Esophagus squamous epithelium (tissue), 5 donors: ENCODE measurements at regions not wholly inside any gene's neighbourhood (a gene's known extent, or its start where the extent isn't known, plus 50 kb on each side); places are given as distances from the start of the nearest gene placed in this dataset.

Experiments used
- DNase-seq: peaks from one replicate; lab custom pipeline; 2025; lab: John Stamatoyannopoulos, UW
- H3K27ac ChIP-seq, 4 donors: fragments of 200-600 bp; sonication (generic); one replicate each; pipeline ENCODE4 v1.5.1; 2016 to 2019; ENCODE audit warnings: mild to moderate bottlenecking in 1 of 4
- H3K27me3 ChIP-seq, 4 donors: fragments of 200-600 bp; sonication (generic); 1 replicate in 3 of 4; 2 replicates in 1 of 4; pipeline versions ENCODE4 v1.5.1 to v1.6.0; 2017 to 2021; ENCODE audit warnings: antibody characterized with exemption in 1 of 4
- H3K36me3 ChIP-seq, 3 donors: fragments of 200-600 bp; sonication (generic); one replicate each; pipeline ENCODE4 v1.5.1; 2016 to 2019
- H3K4me1 ChIP-seq, 3 donors: fragments of 200-600 bp; sonication (generic); one replicate each; pipeline ENCODE4 v1.5.1; 2017 to 2019
- H3K4me3 ChIP-seq, 4 donors: fragments of 200-600 bp; sonication (generic); 1 replicate in 3 of 4; 2 replicates in 1 of 4; pipeline ENCODE4 v1.5.1; 2016 to 2019; ENCODE audit warnings: mild to moderate bottlenecking in 2 of 4, moderate library complexity in 1 of 4
- H3K9me3 ChIP-seq, 3 donors: fragments of 200-600 bp; sonication (generic); one replicate each; pipeline ENCODE4 v1.5.1; 2016 to 2019
- POLR2A ChIP-seq, 4 donors: fragments of 450-650 bp; IDR thresholded peaks; one replicate each; pipeline ENCODE4 v1.6.1; 2017; ENCODE audit warnings: antibody characterized with exemption in 4 of 4, mild to moderate bottlenecking in 4 of 4, moderate library complexity in 3 of 4
- WGBS, 2 donors: methylation state at CpG; one replicate each; pipeline ENCODE4 v1.1.5; 2018; 5-methylcytosine and 5-hydroxymethylcytosine counted together
- intact Hi-C: fragments of 100-400 bp; cut with DNase I; formaldehyde crosslinking; loops from one replicate; pipeline ENCODE4 v1.15.0; 2022
- TF ChIP-seq, protein P1 (sequence below), 6 experiments: fragments of 450-650 bp in 4 of 6; fragments of 200-600 bp in 2 of 6; sonication (generic) in 2 of 6; IDR thresholded peaks; one replicate each; pipeline ENCODE4 v1.5.1; 2016 to 2019; ENCODE audit warnings: antibody characterized with exemption in 6 of 6, mild to moderate bottlenecking in 4 of 6, moderate library complexity in 4 of 6
- donor health status: DM: yes; HTN: yes; CAD: no.

DNA sequence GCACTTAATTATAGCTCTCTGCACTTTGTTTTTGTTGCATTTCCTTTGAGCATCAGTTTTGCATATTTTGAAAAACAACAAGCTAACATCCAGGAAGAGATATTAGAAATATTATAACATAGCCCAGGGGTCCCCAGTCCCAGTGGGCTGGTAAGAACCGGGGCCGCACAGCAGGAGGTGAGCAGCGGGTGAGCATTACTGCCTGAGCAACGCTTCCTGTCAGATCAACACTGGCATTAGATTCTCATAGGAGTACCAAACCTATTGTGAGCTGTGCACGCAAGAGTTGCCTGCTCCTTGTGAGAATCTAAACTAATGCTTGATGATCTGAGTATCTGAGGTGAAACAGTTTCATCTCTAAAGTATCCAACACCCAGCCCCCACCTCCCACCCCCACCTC lies 675.9 kb upstream of the ZNF608 start:
- TF ChIP-seq, protein P1, sequence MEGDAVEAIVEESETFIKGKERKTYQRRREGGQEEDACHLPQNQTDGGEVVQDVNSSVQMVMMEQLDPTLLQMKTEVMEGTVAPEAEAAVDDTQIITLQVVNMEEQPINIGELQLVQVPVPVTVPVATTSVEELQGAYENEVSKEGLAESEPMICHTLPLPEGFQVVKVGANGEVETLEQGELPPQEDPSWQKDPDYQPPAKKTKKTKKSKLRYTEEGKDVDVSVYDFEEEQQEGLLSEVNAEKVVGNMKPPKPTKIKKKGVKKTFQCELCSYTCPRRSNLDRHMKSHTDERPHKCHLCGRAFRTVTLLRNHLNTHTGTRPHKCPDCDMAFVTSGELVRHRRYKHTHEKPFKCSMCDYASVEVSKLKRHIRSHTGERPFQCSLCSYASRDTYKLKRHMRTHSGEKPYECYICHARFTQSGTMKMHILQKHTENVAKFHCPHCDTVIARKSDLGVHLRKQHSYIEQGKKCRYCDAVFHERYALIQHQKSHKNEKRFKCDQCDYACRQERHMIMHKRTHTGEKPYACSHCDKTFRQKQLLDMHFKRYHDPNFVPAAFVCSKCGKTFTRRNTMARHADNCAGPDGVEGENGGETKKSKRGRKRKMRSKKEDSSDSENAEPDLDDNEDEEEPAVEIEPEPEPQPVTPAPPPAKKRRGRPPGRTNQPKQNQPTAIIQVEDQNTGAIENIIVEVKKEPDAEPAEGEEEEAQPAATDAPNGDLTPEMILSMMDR (IDR thresholded peaks at IDR 0.05), result no peak
- no peak for TF ChIP-seq POLR2A (IDR thresholded peaks at IDR 0.05)
- no peak for DNase-seq
- H3K9me3 ChIP-seq, result no peaks in the 10 kb centered on the region
- H3K4me1 ChIP-seq, result no peaks in the 10 kb centered on the region
- 88 to 90% methylated on average over 5 of the region's 5 CpGs for WGBS, 2 donors
- no peak overlapping the region for H3K27ac ChIP-seq
- no peaks in the 10 kb centered on the region for H3K27me3 ChIP-seq
- no peaks in the 10 kb centered on the region for H3K36me3 ChIP-seq
- intact Hi-C loops, result no loop called here
- no peak overlapping the region for H3K4me3 ChIP-seq

DNA sequence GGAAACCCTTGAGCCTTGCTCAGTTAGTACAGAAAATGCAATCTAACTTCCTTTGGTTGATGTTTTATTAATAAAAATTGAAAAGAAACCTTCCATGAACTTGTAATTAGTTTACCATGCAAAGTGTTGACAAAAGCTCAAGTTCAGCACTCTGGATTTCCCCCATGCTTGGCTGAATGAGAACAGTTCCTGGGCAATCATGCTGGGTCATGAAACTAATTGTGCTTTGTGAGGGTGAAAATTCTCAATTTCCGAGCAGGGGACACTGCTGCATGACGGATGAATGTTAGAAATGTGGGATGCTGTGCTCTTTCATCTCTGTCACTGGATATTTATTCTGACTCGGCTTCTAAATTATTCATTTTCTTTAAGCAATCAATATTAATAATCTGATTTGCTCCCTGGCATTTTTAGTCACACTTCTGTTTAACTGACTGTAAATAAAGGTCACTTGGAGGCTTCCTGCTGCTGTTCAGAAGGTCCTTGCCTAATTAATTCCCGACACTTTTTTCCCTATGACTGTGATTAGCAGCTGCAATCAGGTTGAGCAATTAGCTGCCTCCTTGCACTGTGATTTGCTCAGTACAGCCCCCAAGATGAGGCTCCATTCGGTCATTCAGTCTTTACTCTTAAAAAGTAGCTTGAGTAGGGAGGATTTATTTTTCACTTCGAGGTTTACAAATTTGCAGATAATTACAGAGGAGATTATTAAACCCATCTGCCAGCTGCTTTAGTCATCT lies 678.1 kb upstream of the ZNF608 start:
- Histone ChIP-seq H3K4me1 (no peaks in the 10 kb centered on the region), H3K9me3 (peaks cover 0 to 3% (median 0%) of the 10 kb centered on the region in 3 donors), H3K27me3 (no peaks in the 10 kb centered on the region), H3K27ac (no peak overlapping the region), H3K36me3 (no peaks in the 10 kb centered on the region), H3K4me3 (no peak overlapping the region)
- TF ChIP-seq, protein P1 (IDR thresholded peaks at IDR 0.05), result no peak
- no peak for TF ChIP-seq POLR2A (IDR thresholded peaks at IDR 0.05)
- 58 to 62% methylated on average over 6 of the region's 6 CpGs for WGBS, 2 donors
- no peak for DNase-seq
- intact Hi-C loops, result no loop called here

DNA sequence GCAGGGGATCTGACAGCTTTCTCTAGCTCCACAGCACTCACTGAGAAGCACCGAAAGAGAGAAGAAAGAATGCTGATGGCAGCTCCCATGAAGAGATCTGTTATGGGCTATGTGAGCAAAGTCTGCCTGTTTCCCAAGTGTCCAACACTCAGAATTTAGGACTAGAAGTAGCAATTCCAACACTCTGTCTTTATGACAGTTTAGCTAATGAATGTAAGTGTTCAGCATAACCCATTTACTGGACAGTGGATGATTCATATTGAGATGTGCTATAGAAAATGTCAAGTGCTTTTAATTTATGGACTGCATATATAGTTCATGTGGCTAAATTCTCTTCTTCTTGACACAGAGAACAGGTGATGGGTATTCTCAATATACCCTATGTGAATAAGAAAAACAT lies 683.1 kb upstream of the ZNF608 start:
- intact Hi-C loops, result no loop called here
- Histone ChIP-seq H3K9me3 (peaks cover 0 to 3% (median 0%) of the 10 kb centered on the region in 3 donors), H3K27ac (no peak overlapping the region), H3K27me3 (no peaks in the 10 kb centered on the region), H3K36me3 (no peaks in the 10 kb centered on the region), H3K4me1 (no peaks in the 10 kb centered on the region), H3K4me3 (no peak overlapping the region)
- TF ChIP-seq, protein P1 (IDR thresholded peaks at IDR 0.05), result no peak
- no peak for TF ChIP-seq POLR2A (IDR thresholded peaks at IDR 0.05)
- DNase-seq, result no peak
- WGBS, 2 donors, result 73 to 92% methylated on average over 1 of the region's 1 CpG

- H3K36me3 ChIP-seq, result no peaks in the 10 kb centered on the region
- intact Hi-C loops, result no loop called here
- no peak overlapping the region for H3K4me3 ChIP-seq
- no peaks in the 10 kb centered on the region for H3K9me3 ChIP-seq
- 56 to 58% methylated on average over 2 of the region's 2 CpGs for WGBS, 2 donors
- no peak overlapping the region for H3K27ac ChIP-seq
- no peaks in the 10 kb centered on the region for H3K27me3 ChIP-seq
- TF ChIP-seq POLR2A (IDR thresholded peaks at IDR 0.05), result no peak
- TF ChIP-seq, protein P1 (IDR thresholded peaks at IDR 0.05), result no peak
- H3K4me1 ChIP-seq, result no peaks in the 10 kb centered on the region
- no peak for DNase-seq
These were observed 687.0 kb upstream of the ZNF608 start for GRCh38 chr5:125433457-125433856.

GRCh38 chr5:125439243-125439642 lies 692.8 kb upstream of the ZNF608 start:
- Histone ChIP-seq H3K27me3 (no peaks in the 10 kb centered on the region), H3K9me3 (no peaks in the 10 kb centered on the region), H3K4me1 (no peaks in the 10 kb centered on the region), H3K36me3 (no peaks in the 10 kb centered on the region), H3K4me3 (no peak overlapping the region), H3K27ac (no peak overlapping the region)
- no peak for DNase-seq
- TF ChIP-seq, protein P1 (IDR thresholded peaks at IDR 0.05), result no peak
- TF ChIP-seq POLR2A (IDR thresholded peaks at IDR 0.05), result no peak
- intact Hi-C loops, result no loop called here
